ENCODE measurements at regions not wholly inside any gene's neighbourhood (a gene's known extent, or its start where the extent isn't known, plus 50 kb on each side); places are given as distances from the start of the nearest gene placed in this dataset.
"Not testable (repeated sequence)": the region's sequence is repeated elsewhere in the genome, so short reads cannot be mapped to it uniquely, and the experiment has no call there.

DNA sequence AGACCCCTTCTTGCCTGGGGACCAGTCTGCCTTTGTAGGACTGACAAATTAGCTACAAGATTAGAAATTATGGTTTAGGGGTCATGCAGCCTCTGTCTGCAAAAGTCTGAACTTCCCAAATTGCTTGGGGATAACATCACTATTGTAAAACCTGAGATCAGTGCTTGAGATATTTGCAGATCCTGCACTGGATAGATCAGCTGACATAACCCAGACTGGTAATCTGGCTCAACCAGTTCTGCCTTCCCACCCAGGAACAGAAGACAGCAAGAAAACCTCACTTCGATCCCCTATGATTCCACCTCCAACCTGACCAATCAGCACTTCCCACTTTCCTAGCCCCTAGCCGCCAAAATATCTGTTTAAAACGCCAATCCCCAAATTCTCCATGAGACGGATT lies 202.8 kb upstream of the DIAPH2 start:
- H3K4me1 ChIP-seq (ENCODE audit: control insufficient read depth, insufficient read depth, low read length), result no peaks in the 10 kb centered on the region
- H3K27ac ChIP-seq (ENCODE audit: low read length), result no peak overlapping the region
- DNase-seq, result no peak
- H3K36me3 ChIP-seq (ENCODE audit: control insufficient read depth, insufficient read depth, low read length), result no peaks in the 10 kb centered on the region
- H3K27me3 ChIP-seq (ENCODE audit: control insufficient read depth, insufficient read depth, low read length), result peaks cover 2% of the 10 kb centered on the region
- no peak overlapping the region for H3K4me3 ChIP-seq (ENCODE audit: low read length)
- WGBS (ENCODE audit: insufficient coverage), result 92% methylated on average over 2 of the region's 4 CpGs
- no peaks in the 10 kb centered on the region for H3K9me3 ChIP-seq (replicated peaks; ENCODE audit: control insufficient read depth, low read depth, low read length)

DNA sequence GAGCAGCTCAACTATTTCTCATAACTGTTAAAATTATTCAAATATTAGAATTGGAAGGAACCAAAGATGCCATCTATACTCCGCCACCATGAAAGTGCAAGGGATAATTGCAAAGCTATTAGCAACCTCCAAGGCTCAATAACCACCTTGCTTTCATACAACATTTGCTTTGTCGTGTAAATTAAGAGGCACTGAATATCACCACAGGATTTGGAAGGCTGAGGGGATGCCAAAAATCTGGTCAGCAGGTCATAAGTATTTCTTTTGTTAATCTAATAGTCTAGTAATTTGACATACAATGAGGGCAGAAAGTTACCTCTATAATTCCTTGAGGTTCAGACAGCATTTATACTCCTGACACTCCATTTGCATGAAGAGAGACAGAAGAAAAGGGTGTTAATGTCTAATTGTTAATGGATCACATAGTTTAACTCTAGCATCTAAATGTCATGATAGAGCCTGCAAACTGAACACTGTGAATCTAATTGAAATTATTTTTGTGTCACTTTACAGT lies 200.9 kb upstream of the DIAPH2 start:
- peaks cover 2% of the 10 kb centered on the region for H3K27me3 ChIP-seq (ENCODE audit: control insufficient read depth, insufficient read depth, low read length)
- WGBS (ENCODE audit: insufficient coverage), result no CpG with 5 or more reads among the region's 2 CpGs
- DNase-seq, result no peak
- no peaks in the 10 kb centered on the region for H3K36me3 ChIP-seq (ENCODE audit: control insufficient read depth, insufficient read depth, low read length)
- H3K4me3 ChIP-seq (ENCODE audit: low read length), result no peak overlapping the region
- H3K4me1 ChIP-seq (ENCODE audit: control insufficient read depth, insufficient read depth, low read length), result no peaks in the 10 kb centered on the region
- no peaks in the 10 kb centered on the region for H3K9me3 ChIP-seq (replicated peaks; ENCODE audit: control insufficient read depth, low read depth, low read length)
- H3K27ac ChIP-seq (ENCODE audit: low read length), result no peak overlapping the region

DNA sequence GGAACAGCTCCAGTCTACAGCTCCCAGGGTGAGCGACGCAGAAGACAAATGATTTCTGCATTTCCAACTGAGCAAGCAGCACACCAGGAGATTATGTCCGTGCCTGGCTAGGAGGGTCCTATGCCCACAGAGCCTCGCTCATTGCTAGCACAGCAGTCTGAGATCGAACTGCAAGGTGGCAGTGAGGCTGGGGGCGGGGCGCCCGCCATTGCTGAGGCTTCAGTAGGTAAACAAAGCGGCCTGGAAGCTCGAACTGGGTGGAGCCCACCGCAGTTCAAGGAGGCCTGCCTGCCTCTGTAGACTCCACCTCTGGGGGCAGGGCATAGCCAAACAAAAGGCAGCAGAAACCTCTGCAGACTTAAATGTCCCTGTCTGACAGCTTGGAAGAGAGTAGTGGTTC lies 198.0 kb upstream of the DIAPH2 start:
- H3K36me3 ChIP-seq (ENCODE audit: control insufficient read depth, insufficient read depth, low read length); H3K27me3 ChIP-seq (ENCODE audit: control insufficient read depth, insufficient read depth, low read length); H3K4me3 ChIP-seq (ENCODE audit: low read length); DNase-seq; H3K27ac ChIP-seq (ENCODE audit: low read length); H3K9me3 ChIP-seq (replicated peaks; ENCODE audit: control insufficient read depth, low read depth, low read length); H3K4me1 ChIP-seq (ENCODE audit: control insufficient read depth, insufficient read depth, low read length): not testable (repeated sequence)
- 87% methylated on average over 5 of the region's 11 CpGs for WGBS (ENCODE audit: insufficient coverage)

DNA sequence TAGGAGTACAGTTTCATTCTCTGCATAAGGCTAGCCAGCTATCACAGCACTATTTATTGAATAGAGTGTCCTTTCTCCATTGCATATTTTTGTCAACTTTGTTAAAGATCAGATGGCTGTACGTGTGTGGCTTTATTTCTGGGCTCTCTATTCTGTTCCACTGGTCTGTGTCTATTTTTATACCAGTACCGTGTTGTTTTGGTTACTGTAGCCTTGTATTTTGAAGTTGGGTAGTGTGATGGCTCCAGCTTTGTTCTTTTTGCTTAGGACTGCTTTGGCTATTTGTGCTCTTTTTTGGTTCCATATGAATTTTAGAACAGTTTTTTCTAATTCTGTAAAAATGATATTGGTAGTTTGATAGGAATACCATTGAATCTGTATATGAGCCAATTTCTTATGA lies 182.1 kb upstream of the DIAPH2 start:
- WGBS (ENCODE audit: insufficient coverage), result no CpG with 5 or more reads among the region's 2 CpGs
- no peaks in the 10 kb centered on the region for H3K9me3 ChIP-seq (replicated peaks; ENCODE audit: control insufficient read depth, low read depth, low read length)
- H3K27me3 ChIP-seq (ENCODE audit: control insufficient read depth, insufficient read depth, low read length), result no peaks in the 10 kb centered on the region
- no peaks in the 10 kb centered on the region for H3K36me3 ChIP-seq (ENCODE audit: control insufficient read depth, insufficient read depth, low read length)
- DNase-seq, result no peak
- H3K4me1 ChIP-seq (ENCODE audit: control insufficient read depth, insufficient read depth, low read length), result no peaks in the 10 kb centered on the region
- no peak overlapping the region for H3K27ac ChIP-seq (ENCODE audit: low read length)
- no peak overlapping the region for H3K4me3 ChIP-seq (ENCODE audit: low read length)

DNA sequence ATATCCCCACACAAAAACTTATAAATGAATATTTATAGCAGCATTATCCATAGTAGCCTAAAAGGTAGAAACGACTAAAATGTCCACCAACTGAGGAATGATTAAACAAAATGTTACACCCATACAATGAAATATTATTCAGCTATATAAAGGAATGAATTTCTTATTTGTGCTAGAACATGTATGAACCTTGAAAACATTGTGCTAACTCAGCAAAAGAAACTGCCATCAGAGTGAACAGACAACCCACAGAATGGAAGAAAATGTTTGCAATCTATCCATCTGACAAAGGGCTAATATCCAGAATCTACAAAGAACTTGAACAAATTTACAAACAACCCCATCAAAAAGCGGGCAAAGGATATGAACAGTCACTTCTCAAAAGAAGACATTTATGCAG lies 155.3 kb upstream of the DIAPH2 start:
- H3K4me3 ChIP-seq (ENCODE audit: low read length); H3K36me3 ChIP-seq (ENCODE audit: control insufficient read depth, insufficient read depth, low read length); H3K27ac ChIP-seq (ENCODE audit: low read length); H3K27me3 ChIP-seq (ENCODE audit: control insufficient read depth, insufficient read depth, low read length); H3K4me1 ChIP-seq (ENCODE audit: control insufficient read depth, insufficient read depth, low read length); DNase-seq; H3K9me3 ChIP-seq (replicated peaks; ENCODE audit: control insufficient read depth, low read depth, low read length): not testable (repeated sequence)
- 60% methylated on average over 1 of the region's 2 CpGs for WGBS (ENCODE audit: insufficient coverage)

DNA sequence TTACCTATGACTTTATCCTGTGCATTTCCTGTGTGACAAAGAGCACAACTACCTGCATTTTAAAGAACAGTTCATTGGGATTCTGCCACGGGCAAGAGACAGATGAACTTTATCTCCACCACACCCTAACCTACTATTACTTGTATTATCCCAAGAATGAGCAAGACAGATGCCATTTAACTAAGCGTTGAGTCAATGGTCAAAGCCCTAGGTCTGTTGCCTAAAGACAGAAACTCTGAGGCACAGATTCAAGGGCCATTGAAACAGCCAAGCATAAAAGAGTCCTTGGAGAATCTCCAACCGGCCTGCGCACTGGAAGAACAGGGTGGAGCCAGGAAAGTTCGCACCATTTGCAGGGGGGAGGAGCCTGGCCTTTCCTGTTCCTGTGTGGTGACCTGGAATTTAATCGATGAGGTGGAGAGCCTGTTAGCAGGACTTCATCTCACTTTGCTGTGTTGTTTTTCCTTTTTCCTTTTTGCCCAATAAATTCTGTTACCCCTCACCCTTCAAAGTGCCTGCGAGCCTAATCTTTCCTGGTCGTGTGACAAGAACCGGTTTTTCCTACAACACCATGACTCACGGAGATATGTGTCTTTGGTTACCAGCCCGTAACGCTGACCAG lies 146.4 kb upstream of the DIAPH2 start:
- no peaks in the 10 kb centered on the region for H3K36me3 ChIP-seq (ENCODE audit: control insufficient read depth, insufficient read depth, low read length)
- H3K4me3 ChIP-seq (ENCODE audit: low read length), result no peak overlapping the region
- no peak for DNase-seq
- no peaks in the 10 kb centered on the region for H3K4me1 ChIP-seq (ENCODE audit: control insufficient read depth, insufficient read depth, low read length)
- no peak overlapping the region for H3K27ac ChIP-seq (ENCODE audit: low read length)
- H3K9me3 ChIP-seq (replicated peaks; ENCODE audit: control insufficient read depth, low read depth, low read length), result no peaks in the 10 kb centered on the region
- 70% methylated on average over 3 of the region's 12 CpGs for WGBS (ENCODE audit: insufficient coverage)
- H3K27me3 ChIP-seq (ENCODE audit: control insufficient read depth, insufficient read depth, low read length), result peaks cover 5% of the 10 kb centered on the region

DNA sequence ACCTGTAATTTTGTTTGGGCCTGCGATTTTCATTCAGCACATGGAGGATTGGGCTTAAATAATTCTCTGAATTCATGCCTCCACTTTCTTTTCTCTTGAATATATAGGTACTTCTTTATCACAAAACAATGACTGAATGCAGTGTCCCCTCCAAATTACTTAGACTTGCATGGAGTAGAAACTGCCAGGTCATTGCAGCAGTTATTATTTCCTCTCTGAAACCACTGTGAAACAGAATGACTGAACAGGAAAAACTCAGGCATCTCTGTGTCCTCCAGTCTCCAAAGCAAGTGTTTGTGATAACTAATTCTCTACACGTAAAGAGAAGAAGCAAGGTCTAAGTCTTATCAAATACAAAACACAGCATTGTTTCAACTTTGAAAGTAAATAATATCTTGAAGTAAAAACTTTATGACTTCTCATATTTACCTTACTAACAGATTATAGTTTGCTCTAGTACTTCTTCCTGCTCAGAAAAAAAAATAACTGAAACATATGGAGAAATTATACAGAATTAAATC lies 144.5 kb upstream of the DIAPH2 start:
- H3K27ac ChIP-seq (ENCODE audit: low read length), result no peak overlapping the region
- WGBS (ENCODE audit: insufficient coverage), result no CpG with 5 or more reads among the region's 2 CpGs
- H3K9me3 ChIP-seq (replicated peaks; ENCODE audit: control insufficient read depth, low read depth, low read length), result no peaks in the 10 kb centered on the region
- H3K4me1 ChIP-seq (ENCODE audit: control insufficient read depth, insufficient read depth, low read length), result no peaks in the 10 kb centered on the region
- H3K36me3 ChIP-seq (ENCODE audit: control insufficient read depth, insufficient read depth, low read length), result no peaks in the 10 kb centered on the region
- no peak overlapping the region for H3K4me3 ChIP-seq (ENCODE audit: low read length)
- peaks cover 5% of the 10 kb centered on the region for H3K27me3 ChIP-seq (ENCODE audit: control insufficient read depth, insufficient read depth, low read length)
- DNase-seq, result no peak

DNA sequence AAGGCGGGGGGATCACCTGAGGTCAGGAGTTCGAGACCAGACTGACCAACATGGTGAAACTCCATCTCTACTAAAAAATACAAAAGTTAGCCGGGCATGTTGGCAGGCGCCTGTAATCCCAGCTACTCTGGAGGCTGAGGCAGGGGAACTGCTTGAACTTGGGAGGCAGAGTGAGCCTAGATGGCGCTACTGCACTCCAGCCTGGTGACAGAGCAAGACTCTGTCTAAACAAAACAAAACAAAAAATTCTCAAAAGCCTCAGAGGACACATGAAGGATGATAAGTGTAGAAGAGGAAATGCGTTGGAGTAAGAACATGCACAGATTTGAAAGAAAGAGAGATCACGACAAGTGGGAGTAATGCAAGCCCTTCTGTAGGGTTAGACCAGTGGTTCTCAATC lies 138.4 kb upstream of the DIAPH2 start:
- not testable (repeated sequence) for H3K4me3 ChIP-seq (ENCODE audit: low read length); DNase-seq; H3K4me1 ChIP-seq (ENCODE audit: control insufficient read depth, insufficient read depth, low read length); H3K27me3 ChIP-seq (ENCODE audit: control insufficient read depth, insufficient read depth, low read length); H3K9me3 ChIP-seq (replicated peaks; ENCODE audit: control insufficient read depth, low read depth, low read length); H3K36me3 ChIP-seq (ENCODE audit: control insufficient read depth, insufficient read depth, low read length); H3K27ac ChIP-seq (ENCODE audit: low read length)
- WGBS (ENCODE audit: insufficient coverage), result 44% methylated on average over 2 of the region's 7 CpGs

DNA sequence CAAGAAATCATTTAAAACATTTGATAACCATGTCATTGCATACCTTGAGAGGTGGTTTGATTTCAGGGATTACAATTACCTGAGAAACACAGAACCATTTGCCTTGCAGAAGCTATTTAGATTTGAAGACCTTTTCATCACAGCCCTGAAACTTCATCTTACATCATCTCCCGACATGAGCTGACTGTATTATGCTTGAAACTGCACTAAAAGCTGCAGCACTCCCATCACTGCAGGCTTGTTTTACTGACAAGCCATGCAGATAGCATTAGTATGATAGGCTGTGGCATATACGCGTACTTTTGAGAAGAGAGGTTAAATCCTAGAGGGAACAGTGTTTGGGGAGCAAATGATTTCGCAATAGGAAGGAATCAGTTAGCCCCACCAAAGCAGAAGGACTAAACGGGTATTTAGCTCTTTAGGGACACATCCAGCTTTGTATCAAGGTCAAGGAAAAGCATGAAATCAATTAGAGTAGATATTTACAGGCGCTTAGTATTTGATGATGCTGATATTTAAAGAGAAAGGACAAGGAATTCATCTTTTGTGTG lies 133.2 kb upstream of the DIAPH2 start:
- no peaks in the 10 kb centered on the region for H3K4me1 ChIP-seq (ENCODE audit: control insufficient read depth, insufficient read depth, low read length)
- peaks cover 2% of the 10 kb centered on the region for H3K27me3 ChIP-seq (ENCODE audit: control insufficient read depth, insufficient read depth, low read length)
- no peak overlapping the region for H3K27ac ChIP-seq (ENCODE audit: low read length)
- no peaks in the 10 kb centered on the region for H3K36me3 ChIP-seq (ENCODE audit: control insufficient read depth, insufficient read depth, low read length)
- DNase-seq, result no peak
- H3K9me3 ChIP-seq (replicated peaks; ENCODE audit: control insufficient read depth, low read depth, low read length), result no peaks in the 10 kb centered on the region
- WGBS (ENCODE audit: insufficient coverage), result 59% methylated on average over 3 of the region's 6 CpGs
- H3K4me3 ChIP-seq (ENCODE audit: low read length), result no peak overlapping the region

DNA sequence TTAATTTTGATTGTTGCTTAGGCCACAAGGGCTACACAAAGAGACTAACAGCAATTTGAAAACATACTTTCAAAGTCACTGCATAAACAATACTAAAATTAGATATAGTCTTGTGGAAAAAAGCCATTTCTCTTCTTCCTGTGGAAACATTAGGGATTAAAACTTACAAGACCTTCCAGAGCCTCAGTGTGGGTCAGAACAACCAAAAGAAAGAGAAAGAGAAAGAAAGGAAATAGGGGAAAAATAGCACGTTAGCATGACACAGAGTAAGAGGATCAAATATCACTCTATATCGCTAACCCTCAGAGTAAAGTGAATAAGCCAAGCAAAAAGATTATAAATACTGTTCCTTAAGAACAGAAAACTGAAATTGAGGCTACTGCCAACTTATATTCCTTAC lies 127.8 kb upstream of the DIAPH2 start:
- Histone ChIP-seq H3K27ac (ENCODE audit: low read length) (peak overlapping the region; percentile 25), H3K9me3 (replicated peaks; ENCODE audit: control insufficient read depth, low read depth, low read length) (no peaks in the 10 kb centered on the region), H3K4me3 (ENCODE audit: low read length) (no peak overlapping the region), H3K36me3 (ENCODE audit: control insufficient read depth, insufficient read depth, low read length) (no peaks in the 10 kb centered on the region), H3K27me3 (ENCODE audit: control insufficient read depth, insufficient read depth, low read length) (no peaks in the 10 kb centered on the region), H3K4me1 (ENCODE audit: control insufficient read depth, insufficient read depth, low read length) (no peaks in the 10 kb centered on the region)
- WGBS (ENCODE audit: insufficient coverage), result no CpG with 5 or more reads among the region's 2 CpGs
- DNase-seq, result peak; percentile 71

Data from muscle of leg (tissue), 3 donors.